Parathyroid adenoma (tissue), 2 donors: ENCODE measurements at regions not wholly inside any gene's neighbourhood (a gene's known extent, or its start where the extent isn't known, plus 50 kb on each side); places are given as distances from the start of the nearest gene placed in this dataset.

Experiments used
- H2AFZ ChIP-seq: fragments of 300-600 bp; sonication (generic); one replicate; pipeline ENCODE4 v1.7.0; 2017; ENCODE audit warnings: antibody characterized with exemption, mild to moderate bottlenecking
- H3K27ac ChIP-seq: fragments of 300-600 bp; sonication (generic); one replicate; pipeline ENCODE4 v1.7.0; 2017
- H3K27me3 ChIP-seq: fragments of 300-600 bp; sonication (generic); one replicate; pipeline ENCODE4 v1.7.0; 2017; ENCODE audit warnings: low read length; ENCODE audit not compliant: control insufficient read depth, insufficient read depth
- H3K36me3 ChIP-seq: fragments of 300-600 bp; sonication (generic); one replicate; pipeline ENCODE4 v1.7.0; 2017; ENCODE audit warnings: low read length; ENCODE audit not compliant: control insufficient read depth, insufficient read depth
- H3K4me1 ChIP-seq: fragments of 300-600 bp; sonication (generic); one replicate; pipeline ENCODE4 v1.7.0; 2017; ENCODE audit warnings: control low read depth
- H3K4me2 ChIP-seq: fragments of 300-600 bp; sonication (generic); one replicate; pipeline ENCODE4 v1.7.0; 2017; ENCODE audit warnings: low read length
- H3K4me3 ChIP-seq: fragments of 300-600 bp; sonication (generic); one replicate; pipeline ENCODE4 v1.7.0; 2017; ENCODE audit warnings: low read depth, low read length
- H3K79me2 ChIP-seq: fragments of 300-600 bp; sonication (generic); one replicate; pipeline ENCODE4 v1.7.0; 2017; ENCODE audit warnings: control low read depth
- H3K9ac ChIP-seq: fragments of 300-600 bp; sonication (generic); one replicate; pipeline ENCODE4 v1.7.0; 2017; ENCODE audit warnings: mild to moderate bottlenecking
- H3K9me3 ChIP-seq: fragments of 300-600 bp; sonication (generic); one replicate; pipeline ENCODE4 v1.7.0; 2017; ENCODE audit warnings: low read length; ENCODE audit not compliant: control insufficient read depth
- CTCF ChIP-seq: fragments of 300-600 bp; sonication (generic); IDR thresholded peaks from one replicate; pipeline ENCODE4 v1.7.0; 2017; ENCODE audit warnings: antibody characterized with exemption, mild to moderate bottlenecking
- donor health status: primary hyperparathyroidism.

- Histone ChIP-seq H3K79me2 (no peaks in the 10 kb centered on the region), H2AFZ (no peak overlapping the region), H3K27me3 (no peaks in the 10 kb centered on the region), H3K36me3 (no peaks in the 10 kb centered on the region), H3K4me3 (no peak overlapping the region), H3K4me1 (no peaks in the 10 kb centered on the region), H3K4me2 (no peak overlapping the region), H3K9ac (no peak overlapping the region), H3K27ac (no peak overlapping the region), H3K9me3 (no peaks in the 10 kb centered on the region)
- no peak for TF ChIP-seq CTCF
These were observed 1067.7 kb upstream of the CELF4 start for GRCh38 chr18:38633333-38633732.

DNA sequence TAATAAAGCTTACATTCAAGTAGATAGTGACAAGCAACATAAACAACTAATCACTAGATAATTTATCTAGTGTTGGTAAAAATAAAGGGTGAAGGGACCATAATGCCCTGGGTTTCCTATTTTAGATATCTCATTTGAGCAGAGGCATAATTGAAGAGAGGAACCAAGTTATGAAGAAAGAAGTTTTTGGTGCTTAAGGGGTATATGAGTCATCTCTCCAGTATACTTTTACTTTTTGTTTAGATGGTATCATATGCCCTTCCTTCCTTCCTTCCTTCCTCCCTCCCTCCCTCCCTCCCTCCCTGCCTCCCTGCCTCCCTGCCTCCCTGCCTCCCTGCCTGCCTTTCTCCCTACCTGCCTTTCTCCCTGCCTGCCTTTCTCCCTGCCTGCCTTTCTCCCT lies 1053.5 kb upstream of the CELF4 start:
- Histone ChIP-seq H3K36me3 (no peaks in the 10 kb centered on the region), H3K4me3 (no peak overlapping the region), H3K9me3 (no peaks in the 10 kb centered on the region), H3K9ac (no peak overlapping the region), H3K4me1 (no peaks in the 10 kb centered on the region), H3K27me3 (no peaks in the 10 kb centered on the region), H3K79me2 (no peaks in the 10 kb centered on the region), H3K27ac (no peak overlapping the region), H2AFZ (no peak overlapping the region), H3K4me2 (no peak overlapping the region)
- TF ChIP-seq CTCF, result no peak

GRCh38 chr18:38616306-38616705 lies 1050.7 kb upstream of the CELF4 start:
- no peaks in the 10 kb centered on the region for H3K79me2 ChIP-seq
- TF ChIP-seq CTCF, result no peak
- no peaks in the 10 kb centered on the region for H3K9me3 ChIP-seq
- H3K4me1 ChIP-seq, result no peaks in the 10 kb centered on the region
- H2AFZ ChIP-seq, result no peak overlapping the region
- H3K4me3 ChIP-seq, result no peak overlapping the region
- no peaks in the 10 kb centered on the region for H3K27me3 ChIP-seq
- H3K27ac ChIP-seq, result no peak overlapping the region
- no peak overlapping the region for H3K4me2 ChIP-seq
- H3K9ac ChIP-seq, result no peak overlapping the region
- H3K36me3 ChIP-seq, result no peaks in the 10 kb centered on the region

GRCh38 chr18:38612904-38613303 lies 1047.3 kb upstream of the CELF4 start:
- Histone ChIP-seq H3K36me3 (no peaks in the 10 kb centered on the region), H2AFZ (no peak overlapping the region), H3K27me3 (no peaks in the 10 kb centered on the region), H3K9me3 (no peaks in the 10 kb centered on the region), H3K79me2 (no peaks in the 10 kb centered on the region), H3K27ac (no peak overlapping the region), H3K9ac (no peak overlapping the region), H3K4me1 (no peaks in the 10 kb centered on the region), H3K4me2 (no peak overlapping the region), H3K4me3 (no peak overlapping the region)
- no peak for TF ChIP-seq CTCF

DNA sequence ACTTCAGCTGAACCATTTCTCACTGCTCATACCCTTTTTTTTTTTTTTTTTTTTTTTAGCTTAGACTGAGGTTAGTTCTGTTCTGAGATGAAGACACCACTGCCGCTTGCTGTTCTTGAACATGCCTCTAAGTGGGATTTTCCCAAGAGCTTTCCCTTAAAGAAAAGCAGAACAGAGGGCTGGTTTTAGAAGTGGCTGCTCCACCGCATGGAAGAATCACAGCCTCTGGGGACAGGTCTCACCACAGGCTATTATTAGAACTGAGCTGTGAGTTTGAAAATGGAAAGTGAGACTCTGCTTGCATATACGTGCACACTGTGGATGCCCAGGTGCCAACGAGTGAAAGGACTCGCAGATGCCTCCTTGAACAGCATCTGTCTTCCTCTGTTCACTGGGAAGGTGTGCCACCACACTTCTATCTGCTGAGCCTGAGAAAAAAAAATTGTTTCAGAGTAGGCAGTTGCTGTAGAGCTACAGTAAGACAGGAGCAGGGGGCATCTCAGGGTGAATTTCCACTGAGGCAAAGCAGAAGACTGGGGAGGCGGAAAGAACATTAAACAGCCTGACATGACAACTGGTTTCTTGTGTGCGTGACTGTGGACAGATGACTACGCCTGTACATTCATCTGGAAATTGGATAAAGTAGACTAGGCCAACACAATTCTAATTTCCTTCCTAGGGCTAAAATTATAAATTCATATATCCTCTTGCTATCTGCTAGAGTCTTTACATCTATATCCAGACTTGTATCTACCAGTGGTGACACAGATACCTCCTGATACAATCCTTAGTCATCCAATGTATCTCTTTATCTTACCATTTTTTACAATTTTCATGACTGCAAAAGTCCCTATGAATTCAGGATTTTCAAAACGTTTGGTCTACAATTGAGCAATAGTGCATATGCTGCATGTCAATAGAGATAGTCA lies 1045.7 kb upstream of the CELF4 start:
- no peaks in the 10 kb centered on the region for H3K4me1 ChIP-seq
- H3K79me2 ChIP-seq, result no peaks in the 10 kb centered on the region
- H3K9me3 ChIP-seq, result no peaks in the 10 kb centered on the region
- TF ChIP-seq CTCF, result no peak
- no peak overlapping the region for H3K9ac ChIP-seq
- no peak overlapping the region for H3K4me3 ChIP-seq
- no peak overlapping the region for H3K27ac ChIP-seq
- H3K36me3 ChIP-seq, result no peaks in the 10 kb centered on the region
- no peaks in the 10 kb centered on the region for H3K27me3 ChIP-seq
- H2AFZ ChIP-seq, result no peak overlapping the region
- no peak overlapping the region for H3K4me2 ChIP-seq
